ENCODE measurements at regions not wholly inside any gene's neighbourhood (a gene's known extent, or its start where the extent isn't known, plus 50 kb on each side); places are given as distances from the start of the nearest gene placed in this dataset.

- intact Hi-C loops (cut with DNase I): no loop called here
- TF ChIP-seq POLR2AphosphoS5 (IDR thresholded peaks at IDR 0.05) (no peak), CTCF (IDR thresholded peaks at IDR 0.05) (no peak), POLR2A (IDR thresholded peaks at IDR 0.05) (no peak)
- DNase-seq (ENCODE audit: low spot score): no peak
- 49% methylated on average over 1 of the region's 1 CpG for WGBS
- Histone ChIP-seq H3K36me3 (no peaks in the 10 kb centered on the region), H3K9me3 (no peaks in the 10 kb centered on the region), H3K4me3 (no peak overlapping the region), H3K4me1 (replicated peaks) (no peaks in the 10 kb centered on the region), H3K27me3 (replicated peaks; ENCODE audit: insufficient read depth) (no peaks in the 10 kb centered on the region), H3K27ac (no peak overlapping the region)
These were observed 1432.3 kb upstream of the SPRY2 start for GRCh38 chr13:81773263-81773662.

GRCh38 chr13:81771951-81772350 is 1431.0 kb upstream of the SPRY2 start:
- Histone ChIP-seq H3K27ac (no peak overlapping the region), H3K36me3 (no peaks in the 10 kb centered on the region), H3K4me3 (no peak overlapping the region), H3K9me3 (no peaks in the 10 kb centered on the region), H3K27me3 (replicated peaks; ENCODE audit: insufficient read depth) (no peaks in the 10 kb centered on the region), H3K4me1 (replicated peaks) (no peaks in the 10 kb centered on the region)
- TF ChIP-seq POLR2A (IDR thresholded peaks at IDR 0.05) (no peak), CTCF (IDR thresholded peaks at IDR 0.05) (no peak), POLR2AphosphoS5 (IDR thresholded peaks at IDR 0.05) (no peak)
- no peak for DNase-seq (ENCODE audit: low spot score)
- intact Hi-C loops (cut with DNase I): no loop called here
- 60% methylated on average over 2 of the region's 2 CpGs for WGBS

GRCh38 chr13:81770868-81771505 is 1430.1 kb upstream of the SPRY2 start:
- intact Hi-C loops (cut with DNase I): no loop called here
- DNase-seq (ENCODE audit: low spot score): no peak
- WGBS: 94% methylated on average over 2 of the region's 2 CpGs
- Histone ChIP-seq H3K27me3 (replicated peaks; ENCODE audit: insufficient read depth) (no peaks in the 10 kb centered on the region), H3K27ac (no peak overlapping the region), H3K9me3 (no peaks in the 10 kb centered on the region), H3K36me3 (no peaks in the 10 kb centered on the region), H3K4me1 (replicated peaks) (no peaks in the 10 kb centered on the region), H3K4me3 (no peak overlapping the region)
- TF ChIP-seq CTCF (IDR thresholded peaks at IDR 0.05) (no peak), POLR2AphosphoS5 (IDR thresholded peaks at IDR 0.05) (no peak), POLR2A (IDR thresholded peaks at IDR 0.05) (no peak)

- Histone ChIP-seq H3K27me3 (replicated peaks; ENCODE audit: insufficient read depth) (no peaks in the 10 kb centered on the region), H3K4me1 (replicated peaks) (no peaks in the 10 kb centered on the region), H3K27ac (no peak overlapping the region), H3K36me3 (no peaks in the 10 kb centered on the region), H3K4me3 (no peak overlapping the region), H3K9me3 (no peaks in the 10 kb centered on the region)
- DNase-seq (ENCODE audit: low spot score): no peak
- intact Hi-C loops (cut with DNase I): no loop called here
- no peak for TF ChIP-seq CTCF (IDR thresholded peaks at IDR 0.05)
- TF ChIP-seq POLR2A (IDR thresholded peaks at IDR 0.05): no peak
- no peak for TF ChIP-seq POLR2AphosphoS5 (IDR thresholded peaks at IDR 0.05)
- WGBS: 85% methylated on average over 1 of the region's 1 CpG
These were observed 1421.5 kb upstream of the SPRY2 start for GRCh38 chr13:81762449-81762848.

GRCh38 chr13:81760316-81760715 is 1419.4 kb upstream of the SPRY2 start:
- WGBS: 76% methylated on average over 2 of the region's 2 CpGs

More at GRCh38 chr13:81760316-81760715, 1419.4 kb upstream of the SPRY2 start:
- Histone ChIP-seq H3K27me3 (replicated peaks; ENCODE audit: insufficient read depth) (no peaks in the 10 kb centered on the region), H3K27ac (no peak overlapping the region), H3K4me3 (no peak overlapping the region), H3K9me3 (no peaks in the 10 kb centered on the region), H3K4me1 (replicated peaks) (no peaks in the 10 kb centered on the region), H3K36me3 (no peaks in the 10 kb centered on the region)
- no peak for DNase-seq (ENCODE audit: low spot score)
- intact Hi-C loops (cut with DNase I): no loop called here
- TF ChIP-seq POLR2A (IDR thresholded peaks at IDR 0.05) (no peak), POLR2AphosphoS5 (IDR thresholded peaks at IDR 0.05) (no peak), CTCF (IDR thresholded peaks at IDR 0.05) (no peak)
